Stomach (tissue), 4 donors: ENCODE measurements at regions not wholly inside any gene's neighbourhood (a gene's known extent, or its start where the extent isn't known, plus 50 kb on each side); places are given as distances from the start of the nearest gene placed in this dataset.

Source experiments
- EP300 ChIP-seq: sonication (generic); formaldehyde crosslinking; IDR thresholded peaks from one replicate; pipeline ENCODE4 v1.6.1; 2017; ENCODE audit warnings: antibody characterized with exemption
- POLR2A ChIP-seq, 4 donors: fragments of 450-650 bp; IDR thresholded peaks; one replicate each; pipeline ENCODE4 v1.6.1; 2016; ENCODE audit warnings: antibody characterized with exemption in 4 of 4, control low read depth in 2 of 4, mild to moderate bottlenecking in 1 of 4, moderate library complexity in 1 of 4
- TF ChIP-seq, protein P1 (sequence below), 7 experiments: fragments of 450-650 bp in 4 of 7; fragments of 200-600 bp in 3 of 7; sonication (generic) in 3 of 7; IDR thresholded peaks; one replicate each; pipeline ENCODE4 v1.5.1; 2016 to 2019; ENCODE audit warnings: antibody characterized with exemption in 7 of 7, control low read depth in 2 of 7, mild to moderate bottlenecking in 1 of 7

DNA sequence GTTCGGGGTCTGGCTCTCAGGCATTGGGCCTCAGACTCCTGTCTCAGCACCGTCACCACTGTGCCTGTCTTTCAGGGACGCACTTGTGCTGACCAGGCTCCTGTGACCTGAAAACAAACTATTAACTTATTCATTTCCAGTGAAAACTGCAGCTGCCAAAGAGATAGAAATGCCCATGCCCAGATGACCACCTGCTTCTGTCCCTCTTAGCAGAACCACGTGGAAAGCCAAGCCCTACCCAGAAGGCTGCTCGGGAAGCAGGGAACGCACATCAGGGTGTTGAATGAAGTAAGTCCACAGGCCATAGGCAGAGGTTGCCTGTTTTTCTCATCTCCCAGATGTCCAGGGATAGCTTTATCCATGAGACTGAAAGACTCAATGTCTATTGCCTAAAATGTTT lies 219.3 kb downstream of the EBLN2 start:
- TF ChIP-seq, protein P1, sequence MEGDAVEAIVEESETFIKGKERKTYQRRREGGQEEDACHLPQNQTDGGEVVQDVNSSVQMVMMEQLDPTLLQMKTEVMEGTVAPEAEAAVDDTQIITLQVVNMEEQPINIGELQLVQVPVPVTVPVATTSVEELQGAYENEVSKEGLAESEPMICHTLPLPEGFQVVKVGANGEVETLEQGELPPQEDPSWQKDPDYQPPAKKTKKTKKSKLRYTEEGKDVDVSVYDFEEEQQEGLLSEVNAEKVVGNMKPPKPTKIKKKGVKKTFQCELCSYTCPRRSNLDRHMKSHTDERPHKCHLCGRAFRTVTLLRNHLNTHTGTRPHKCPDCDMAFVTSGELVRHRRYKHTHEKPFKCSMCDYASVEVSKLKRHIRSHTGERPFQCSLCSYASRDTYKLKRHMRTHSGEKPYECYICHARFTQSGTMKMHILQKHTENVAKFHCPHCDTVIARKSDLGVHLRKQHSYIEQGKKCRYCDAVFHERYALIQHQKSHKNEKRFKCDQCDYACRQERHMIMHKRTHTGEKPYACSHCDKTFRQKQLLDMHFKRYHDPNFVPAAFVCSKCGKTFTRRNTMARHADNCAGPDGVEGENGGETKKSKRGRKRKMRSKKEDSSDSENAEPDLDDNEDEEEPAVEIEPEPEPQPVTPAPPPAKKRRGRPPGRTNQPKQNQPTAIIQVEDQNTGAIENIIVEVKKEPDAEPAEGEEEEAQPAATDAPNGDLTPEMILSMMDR (IDR thresholded peaks at IDR 0.05), result no peak
- TF ChIP-seq POLR2A (IDR thresholded peaks at IDR 0.05) (no peak), EP300 (no peak)
